ENCODE measurements at regions not wholly inside any gene's neighbourhood (a gene's known extent, or its start where the extent isn't known, plus 50 kb on each side); places are given as distances from the start of the nearest gene placed in this dataset.

GRCh38 chr3:18992709-18993108 is 155.6 kb upstream of the KCNH8 start:
- Histone ChIP-seq H3K27me3 (no peaks in the 10 kb centered on the region), H3K27ac (no peak overlapping the region), H3K36me3 (no peaks in the 10 kb centered on the region), H3K4me1 (peaks cover 0 to 7% (median 3%) of the 10 kb centered on the region in 4 donors), H3K4me3 (no peak overlapping the region), H3K9me3 (no peaks in the 10 kb centered on the region)
- WGBS, 2 donors: 88 to 97% methylated on average over 1 of the region's 1 CpG
- no peak for DNase-seq
- TF ChIP-seq POLR2AphosphoS5 (IDR thresholded peaks at IDR 0.05): no peak
- intact Hi-C loops (cut with DNase I): no loop called here

DNA sequence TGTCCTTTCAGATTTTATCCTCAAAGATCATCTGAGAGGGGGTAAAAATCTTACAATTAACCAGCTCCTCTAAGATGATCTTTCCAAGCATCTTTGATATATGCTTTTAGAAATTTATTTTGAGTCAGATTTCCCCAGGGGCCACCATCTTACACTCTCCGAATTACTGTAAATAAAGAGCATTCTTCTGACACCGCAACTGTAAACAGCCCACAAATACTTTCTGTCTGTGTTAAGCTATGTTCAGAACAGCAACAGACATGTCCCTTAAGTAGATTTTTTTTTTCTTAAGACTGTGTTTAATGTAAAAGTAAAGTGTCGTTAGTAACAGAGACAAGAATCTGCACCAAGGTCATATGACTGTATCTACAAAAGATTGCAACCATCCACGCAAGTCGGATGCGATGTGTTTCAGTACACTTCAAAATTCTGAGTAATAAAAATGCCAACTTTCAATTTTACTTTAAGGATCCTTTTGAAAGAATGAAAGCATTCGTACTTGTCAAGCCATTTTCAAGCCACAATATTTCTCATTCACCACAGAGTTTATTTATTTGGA is 159.0 kb upstream of the KCNH8 start:
- Histone ChIP-seq H3K4me1 (peaks cover 0 to 7% (median 3%) of the 10 kb centered on the region in 4 donors), H3K36me3 (no peaks in the 10 kb centered on the region), H3K9me3 (no peaks in the 10 kb centered on the region), H3K27me3 (no peaks in the 10 kb centered on the region), H3K27ac (no peak overlapping the region), H3K4me3 (no peak overlapping the region)
- WGBS, 2 donors: 57 to 70% methylated on average over 7 of the region's 7 CpGs
- intact Hi-C loops (cut with DNase I): no loop called here
- TF ChIP-seq EP300 (IDR thresholded peaks at IDR 0.05) (no peak), POLR2AphosphoS5 (IDR thresholded peaks at IDR 0.05) (no peak), POLR2A (IDR thresholded peaks at IDR 0.05) (no peak), CTCF (IDR thresholded peaks at IDR 0.05) (no peak)
- DNase-seq: no peak

DNA sequence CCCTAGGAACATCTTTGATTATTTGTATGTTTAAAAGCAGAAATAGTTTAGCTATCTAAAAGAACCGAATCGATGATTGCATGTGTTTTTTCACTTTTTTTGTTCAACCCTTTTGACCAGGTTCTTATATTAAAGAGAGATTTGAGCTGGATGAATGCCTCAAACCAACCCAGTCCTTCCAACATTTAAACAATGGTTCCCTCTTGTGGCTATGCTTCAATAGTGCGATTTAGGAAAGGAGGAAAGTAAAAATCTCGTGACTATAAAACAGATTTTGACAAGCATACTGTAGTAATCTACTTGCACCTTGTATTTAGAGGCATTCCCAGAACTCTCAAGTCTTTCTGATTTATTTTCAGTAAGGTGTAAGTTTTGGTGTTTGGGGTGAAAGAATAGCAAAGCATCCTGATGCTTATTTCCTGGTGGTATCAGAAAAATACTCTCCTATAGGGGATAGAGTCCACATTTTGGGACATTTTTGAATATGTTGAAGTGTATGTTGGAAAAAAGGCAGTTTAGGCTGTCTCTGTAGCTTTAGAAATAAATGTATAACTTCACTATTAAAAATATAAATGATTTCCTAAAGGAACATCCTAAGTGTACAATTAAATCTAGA is 159.6 kb upstream of the KCNH8 start:
- DNase-seq: no peak
- 3 to 7% methylated on average over 4 of the region's 4 CpGs for WGBS, 2 donors
- TF ChIP-seq EP300 (IDR thresholded peaks at IDR 0.05) (no peak), CTCF (IDR thresholded peaks at IDR 0.05) (peak; percentile 14 to 52 (median 32))
- Histone ChIP-seq H3K36me3 (no peaks in the 10 kb centered on the region), H3K27me3 (no peaks in the 10 kb centered on the region), H3K4me3 (no peak overlapping the region), H3K9me3 (no peaks in the 10 kb centered on the region), H3K27ac (no peak overlapping the region), H3K4me1 (peaks cover 0 to 7% (median 3%) of the 10 kb centered on the region in 4 donors)
- intact Hi-C loops (cut with DNase I): no loop called here

DNA sequence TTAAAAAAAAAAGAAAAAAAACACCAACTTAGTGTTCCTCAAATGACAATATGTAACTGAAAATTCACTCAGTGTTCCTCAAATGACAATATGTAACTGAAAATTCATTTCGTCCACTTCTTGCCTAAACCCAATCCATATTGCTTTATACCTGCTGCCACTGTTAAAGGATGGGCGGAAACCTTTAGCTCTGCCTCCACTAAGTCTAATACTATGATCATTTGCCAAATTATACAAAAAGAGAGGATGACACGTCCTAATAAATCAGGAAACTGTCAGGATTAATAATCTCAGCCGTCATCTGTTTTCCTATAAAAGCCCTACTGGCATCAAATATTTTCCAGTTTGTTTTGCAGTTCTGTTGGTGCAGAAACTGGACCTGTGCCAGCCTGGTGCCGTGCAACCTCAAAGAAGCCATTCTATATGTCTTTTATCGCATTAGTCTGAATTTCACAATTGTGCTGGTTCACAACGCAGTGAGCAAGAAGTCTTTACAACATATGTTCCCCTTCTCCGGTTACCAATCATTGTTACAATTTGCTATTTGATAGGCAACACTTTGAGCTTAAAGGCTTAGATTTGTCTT is 160.4 kb upstream of the KCNH8 start:
- no peaks in the 10 kb centered on the region for H3K9me3 ChIP-seq
- peaks cover 0 to 7% (median 3%) of the 10 kb centered on the region in 4 donors for H3K4me1 ChIP-seq
- H3K27ac ChIP-seq: no peak overlapping the region
- DNase-seq: no peak
- no peaks in the 10 kb centered on the region for H3K36me3 ChIP-seq
- intact Hi-C loops (cut with DNase I): no loop called here
- 50 to 68% methylated on average over 8 of the region's 8 CpGs for WGBS, 2 donors
- TF ChIP-seq CTCF (IDR thresholded peaks at IDR 0.05): no peak
- TF ChIP-seq EP300 (IDR thresholded peaks at IDR 0.05): no peak
- no peak for TF ChIP-seq POLR2A (IDR thresholded peaks at IDR 0.05)
- TF ChIP-seq POLR2AphosphoS5 (IDR thresholded peaks at IDR 0.05): no peak
- no peak overlapping the region for H3K4me3 ChIP-seq
- no peaks in the 10 kb centered on the region for H3K27me3 ChIP-seq

- intact Hi-C loops (cut with DNase I): no loop called here
- Histone ChIP-seq H3K4me3 (no peak overlapping the region), H3K4me1 (peaks cover 0 to 7% (median 3%) of the 10 kb centered on the region in 4 donors), H3K9me3 (no peaks in the 10 kb centered on the region), H3K36me3 (no peaks in the 10 kb centered on the region), H3K27ac (no peak overlapping the region), H3K27me3 (no peaks in the 10 kb centered on the region)
- TF ChIP-seq POLR2AphosphoS5 (IDR thresholded peaks at IDR 0.05): no peak
- TF ChIP-seq CTCF (IDR thresholded peaks at IDR 0.05): no peak
- TF ChIP-seq POLR2A (IDR thresholded peaks at IDR 0.05): no peak
- TF ChIP-seq EP300 (IDR thresholded peaks at IDR 0.05): no peak
- no peak for DNase-seq
Measured at GRCh38 chr3:18987070-18987469, 161.2 kb upstream of the KCNH8 start.

Measured in sigmoid colon (tissue), 6 donors.